ENCODE measurements at regions not wholly inside any gene's neighbourhood (a gene's known extent, or its start where the extent isn't known, plus 50 kb on each side); places are given as distances from the start of the nearest gene placed in this dataset.
"Not testable (repeated sequence)": the region's sequence is repeated elsewhere in the genome, so short reads cannot be mapped to it uniquely, and the experiment has no call there.

DNA sequence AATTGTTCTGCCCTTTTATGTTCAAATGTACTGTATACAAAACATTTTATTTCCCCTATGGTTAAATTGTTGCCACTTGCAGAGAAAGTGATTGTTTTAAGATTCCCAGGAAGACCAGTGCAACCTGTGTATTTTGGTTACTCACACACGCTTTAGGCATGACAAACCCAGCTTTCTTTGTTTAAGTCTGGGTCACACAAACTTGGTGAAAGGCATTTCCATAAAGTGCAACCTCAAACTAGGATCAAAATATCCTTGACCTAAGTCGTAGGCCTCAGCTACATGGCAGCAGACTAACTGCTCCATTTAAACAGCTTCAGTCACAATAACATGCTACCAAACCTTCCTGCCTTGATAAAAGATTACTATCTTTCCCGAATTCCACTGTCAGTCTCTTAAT lies 639.0 kb upstream of the PRR20A start:
- Histone ChIP-seq H3K4me3 (no peak overlapping the region), H3K4me1 (no peaks in the 10 kb centered on the region), H3K36me3 (no peaks in the 10 kb centered on the region), H3K27me3 (no peaks in the 10 kb centered on the region), H3K27ac (no peak overlapping the region), H3K9me3 (no peaks in the 10 kb centered on the region)
- no peak for DNase-seq
- 46 to 71% methylated on average over 3 of the region's 3 CpGs for WGBS, 2 donors
- intact Hi-C loops (cut with DNase I), result no loop called here
- no peak for TF ChIP-seq POLR2A (IDR thresholded peaks at IDR 0.05)
- TF ChIP-seq EP300 (IDR thresholded peaks at IDR 0.05), result no peak
- TF ChIP-seq POLR2AphosphoS5 (IDR thresholded peaks at IDR 0.05), result no peak
- no peak for TF ChIP-seq CTCF (IDR thresholded peaks at IDR 0.05)

GRCh38 chr13:56510836-56511235 lies 629.9 kb upstream of the PRR20A start:
- no peaks in the 10 kb centered on the region for H3K36me3 ChIP-seq
- intact Hi-C loops (cut with DNase I), result no loop called here
- no peak overlapping the region for H3K27ac ChIP-seq
- DNase-seq, result no peak
- 88 to 92% methylated on average over 2 of the region's 2 CpGs for WGBS, 2 donors
- no peaks in the 10 kb centered on the region for H3K27me3 ChIP-seq
- TF ChIP-seq POLR2A (IDR thresholded peaks at IDR 0.05), result no peak
- H3K4me3 ChIP-seq, result no peak overlapping the region
- H3K9me3 ChIP-seq, result no peaks in the 10 kb centered on the region
- H3K4me1 ChIP-seq, result no peaks in the 10 kb centered on the region

DNA sequence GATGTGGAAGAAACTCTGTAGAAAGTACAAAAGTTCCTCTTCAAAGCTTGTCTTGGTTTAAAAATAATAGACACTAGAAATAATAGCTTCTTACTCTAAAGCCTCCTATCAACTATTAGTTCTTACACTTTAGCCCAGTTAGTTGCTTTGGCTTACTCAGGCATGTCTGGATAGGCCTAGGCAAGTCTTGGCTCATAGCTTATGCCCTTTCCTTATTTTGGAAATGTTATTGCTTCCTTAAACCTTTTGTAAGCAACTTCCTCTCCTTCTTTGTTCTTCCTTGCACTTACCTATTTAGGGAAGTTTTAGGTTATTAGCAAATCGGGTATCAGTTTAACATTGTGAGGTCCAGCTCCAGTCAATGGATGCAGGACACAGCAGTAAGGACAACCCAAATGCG lies 628.4 kb upstream of the PRR20A start:
- H3K4me1 ChIP-seq; intact Hi-C loops (cut with DNase I); H3K27ac ChIP-seq; H3K9me3 ChIP-seq; H3K4me3 ChIP-seq; H3K27me3 ChIP-seq; DNase-seq; H3K36me3 ChIP-seq: not testable (repeated sequence)
- 86 to 88% methylated on average over 2 of the region's 2 CpGs for WGBS, 2 donors

DNA sequence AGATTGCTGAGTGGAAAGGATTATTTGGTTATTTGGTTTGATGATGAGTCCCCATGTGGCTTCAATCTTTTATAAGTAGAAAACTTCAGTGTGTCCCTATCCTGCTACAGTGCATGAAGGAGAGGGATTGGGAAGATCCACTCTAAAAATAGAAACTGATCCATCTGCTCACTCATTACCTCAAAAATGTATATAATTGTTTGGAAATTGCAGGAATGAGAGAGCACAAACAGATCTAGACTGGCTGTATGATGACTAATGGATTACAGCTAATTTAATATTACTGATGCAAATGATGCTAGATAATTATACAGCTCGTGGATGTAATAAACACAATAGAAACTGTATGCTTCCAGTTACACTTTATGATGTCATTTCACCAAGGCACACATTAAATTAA lies 625.3 kb upstream of the PRR20A start:
- Histone ChIP-seq H3K36me3 (no peaks in the 10 kb centered on the region), H3K27me3 (no peaks in the 10 kb centered on the region), H3K9me3 (no peaks in the 10 kb centered on the region), H3K4me1 (no peaks in the 10 kb centered on the region), H3K4me3 (no peak overlapping the region), H3K27ac (no peak overlapping the region)
- intact Hi-C loops (cut with DNase I), result no loop called here
- no peak for TF ChIP-seq CTCF (IDR thresholded peaks at IDR 0.05)
- no peak for TF ChIP-seq POLR2A (IDR thresholded peaks at IDR 0.05)
- WGBS, 2 donors, result 35 to 55% methylated on average over 1 of the region's 1 CpG
- DNase-seq, result no peak

DNA sequence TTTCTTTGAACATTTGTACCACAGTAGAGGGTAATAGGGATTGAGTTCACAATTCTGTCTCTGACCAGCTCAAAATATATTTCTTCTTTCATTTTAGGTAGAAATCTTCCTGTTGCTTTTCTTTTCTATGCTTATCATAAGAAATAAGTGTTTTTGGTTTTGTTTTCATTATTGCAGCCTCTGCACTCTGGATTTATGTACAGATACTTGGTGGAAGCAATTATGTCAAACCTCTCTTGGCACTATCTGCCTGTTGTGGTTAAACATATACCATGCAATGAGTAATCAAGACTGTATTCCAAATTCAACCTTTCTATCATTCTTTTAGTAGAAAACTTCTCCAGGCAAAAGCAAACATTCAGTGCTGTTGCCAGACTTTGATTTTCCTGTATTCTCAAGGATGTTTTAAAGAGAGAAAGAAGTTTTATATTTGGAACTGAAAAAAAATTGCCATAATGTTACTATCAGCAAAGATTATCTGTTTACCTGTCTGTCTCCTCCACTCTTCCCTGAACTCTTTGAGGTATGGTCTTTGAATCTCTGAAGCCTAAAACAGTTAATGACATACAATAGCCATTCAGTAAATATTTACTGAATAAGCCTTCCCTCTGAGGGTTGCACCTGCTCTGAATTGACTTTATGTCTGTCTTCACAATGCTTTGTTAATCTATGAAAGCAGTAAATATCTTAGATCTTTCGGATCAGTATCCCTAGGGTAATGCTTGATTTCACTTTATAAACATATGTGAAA lies 612.5 kb upstream of the PRR20A start:
- WGBS, 2 donors, result 2 to 34% methylated on average over 1 of the region's 1 CpG
- no peaks in the 10 kb centered on the region for H3K9me3 ChIP-seq
- intact Hi-C loops (cut with DNase I), result no loop called here
- H3K27me3 ChIP-seq, result no peaks in the 10 kb centered on the region
- TF ChIP-seq EP300 (IDR thresholded peaks at IDR 0.05), result no peak
- no peak for TF ChIP-seq POLR2AphosphoS5 (IDR thresholded peaks at IDR 0.05)
- TF ChIP-seq POLR2A (IDR thresholded peaks at IDR 0.05), result no peak
- no peak for TF ChIP-seq CTCF (IDR thresholded peaks at IDR 0.05)
- H3K4me1 ChIP-seq, result no peaks in the 10 kb centered on the region
- no peak overlapping the region for H3K4me3 ChIP-seq
- no peak for DNase-seq
- no peak overlapping the region for H3K27ac ChIP-seq
- no peaks in the 10 kb centered on the region for H3K36me3 ChIP-seq

- intact Hi-C loops (cut with DNase I), result no loop called here
- Histone ChIP-seq H3K27me3 (no peaks in the 10 kb centered on the region), H3K4me1 (no peaks in the 10 kb centered on the region), H3K36me3 (no peaks in the 10 kb centered on the region), H3K4me3 (no peak overlapping the region), H3K27ac (no peak overlapping the region), H3K9me3 (no peaks in the 10 kb centered on the region)
- TF ChIP-seq EP300 (IDR thresholded peaks at IDR 0.05) (no peak), POLR2AphosphoS5 (IDR thresholded peaks at IDR 0.05) (no peak), POLR2A (IDR thresholded peaks at IDR 0.05) (no peak), CTCF (IDR thresholded peaks at IDR 0.05) (no peak)
- WGBS, 2 donors, result 81 to 93% methylated on average over 1 of the region's 1 CpG
- no peak for DNase-seq
Observed at GRCh38 chr13:56530096-56530495, 610.6 kb upstream of the PRR20A start.

DNA sequence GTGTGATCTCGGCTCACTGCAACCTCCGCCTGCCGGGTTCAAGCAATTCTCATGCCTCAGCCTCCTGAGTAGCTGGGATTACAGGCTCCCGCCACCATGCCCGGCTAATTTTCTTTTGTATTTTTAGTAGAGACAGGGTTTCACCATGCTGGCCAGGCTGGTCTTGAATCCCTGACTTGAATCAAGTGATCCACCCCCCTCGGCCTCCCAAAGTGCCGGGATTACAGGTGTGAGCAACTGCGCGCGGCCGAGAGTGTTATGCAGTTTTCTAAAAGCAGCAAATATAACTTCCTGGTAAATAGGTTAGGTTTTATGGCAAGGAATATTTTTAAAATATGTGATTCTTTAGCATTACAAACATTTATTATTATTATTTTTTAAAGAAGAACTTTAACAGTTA lies 592.8 kb upstream of the PRR20A start:
- H3K27me3 ChIP-seq; intact Hi-C loops (cut with DNase I); H3K36me3 ChIP-seq; H3K4me1 ChIP-seq; H3K9me3 ChIP-seq; H3K27ac ChIP-seq; H3K4me3 ChIP-seq; DNase-seq: not testable (repeated sequence)
- 95 to 96% methylated on average over 11 of the region's 11 CpGs for WGBS, 2 donors

Measured in sigmoid colon (tissue), 6 donors.